KG1 (cell line): ENCODE measurements at regions not wholly inside any gene's neighbourhood (a gene's known extent, or its start where the extent isn't known, plus 50 kb on each side); places are given as distances from the start of the nearest gene placed in this dataset.
"Not testable (repeated sequence)": the region's sequence is repeated elsewhere in the genome, so short reads cannot be mapped to it uniquely, and the experiment has no call there.

Source experiments
- DNase-seq: peaks from one replicate; lab custom pipeline; 2025; lab: John Stamatoyannopoulos, UW

GRCh38 chr7:69052-69451, 123.3 kb upstream of the FAM20C start:
- DNase-seq, result not testable (repeated sequence)

DNA sequence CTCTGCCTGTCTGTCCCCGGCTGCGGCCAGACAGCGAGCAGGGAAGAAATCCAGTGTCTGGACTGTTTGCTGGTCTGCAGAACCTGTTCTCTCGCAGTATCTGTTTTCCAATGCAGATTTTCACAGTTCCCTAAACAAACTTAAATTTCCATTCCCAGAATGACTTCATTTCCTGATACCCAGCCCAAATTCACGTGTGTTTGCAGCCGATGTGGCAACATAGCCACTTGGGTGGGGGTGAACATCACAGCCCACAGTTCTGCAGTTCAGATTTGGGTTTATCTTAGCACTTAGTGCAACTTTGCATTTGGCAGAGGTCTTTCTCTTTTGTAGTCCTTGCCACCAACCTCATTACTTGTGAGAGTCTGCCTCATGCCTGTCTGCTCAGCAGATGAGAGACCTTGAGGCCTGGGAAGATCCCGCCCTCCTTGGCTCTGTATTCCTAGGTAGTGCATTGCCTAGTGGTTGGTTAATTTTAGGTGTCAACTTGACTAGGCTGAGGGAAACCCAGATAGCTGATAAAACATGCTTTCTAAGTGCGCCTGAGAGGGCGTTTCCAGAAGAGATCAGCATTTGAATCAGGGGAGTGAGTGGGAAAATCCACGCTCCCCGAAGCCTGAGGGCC, 122.8 kb upstream of the FAM20C start:
- not testable (repeated sequence) for DNase-seq

DNA sequence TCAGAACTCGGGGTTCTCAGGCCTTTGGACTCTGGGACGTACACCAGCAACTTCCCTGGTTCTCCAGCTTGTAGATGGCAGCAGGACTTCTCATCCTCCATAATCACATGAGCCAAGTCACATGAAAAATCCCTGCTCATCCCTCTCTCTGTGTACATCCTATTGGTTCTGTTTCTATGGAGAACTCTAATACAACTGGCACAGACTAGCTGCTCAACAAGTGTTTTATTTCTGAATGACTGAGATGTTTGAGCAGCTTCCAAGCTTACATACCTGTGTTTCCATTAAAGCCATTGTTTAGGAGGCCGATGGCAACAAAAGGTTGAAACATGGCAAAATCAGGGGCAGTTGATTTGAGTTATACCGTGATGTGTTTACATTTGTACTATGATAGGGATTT, 122.2 kb upstream of the FAM20C start:
- not testable (repeated sequence) for DNase-seq

- DNase-seq, result not testable (repeated sequence)
These were observed 121.4 kb upstream of the FAM20C start for GRCh38 chr7:70989-71388.

GRCh38 chr7:72266-73057, 119.9 kb upstream of the FAM20C start:
- DNase-seq, result not testable (repeated sequence)

- not testable (repeated sequence) for DNase-seq
These were observed 119.4 kb upstream of the FAM20C start for GRCh38 chr7:73058-73331.

GRCh38 chr7:74008-74540, 118.3 kb upstream of the FAM20C start:
- DNase-seq, result not testable (repeated sequence)

DNA sequence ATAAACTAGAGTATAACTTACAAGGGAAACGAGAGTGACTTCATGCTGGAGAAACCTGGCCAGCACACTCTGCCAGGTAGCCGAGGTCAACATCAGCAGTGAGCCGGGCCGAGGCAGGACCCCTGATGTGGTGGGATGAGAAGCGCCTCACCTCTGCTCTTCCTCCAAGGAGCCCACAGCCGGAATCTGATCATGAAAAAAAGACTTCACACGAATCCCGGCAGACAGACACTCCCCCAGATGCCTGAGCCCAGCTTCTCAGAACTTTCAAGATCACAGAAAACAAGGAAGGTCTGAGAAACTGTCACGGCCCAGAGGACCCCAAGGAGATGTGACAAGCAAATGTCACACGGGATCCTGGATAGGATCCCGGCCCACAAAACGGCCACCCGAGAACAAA, 116.9 kb upstream of the FAM20C start:
- DNase-seq, result not testable (repeated sequence)

- not testable (repeated sequence) for DNase-seq
These were observed 116.2 kb upstream of the FAM20C start for GRCh38 chr7:76202-76601.

DNA sequence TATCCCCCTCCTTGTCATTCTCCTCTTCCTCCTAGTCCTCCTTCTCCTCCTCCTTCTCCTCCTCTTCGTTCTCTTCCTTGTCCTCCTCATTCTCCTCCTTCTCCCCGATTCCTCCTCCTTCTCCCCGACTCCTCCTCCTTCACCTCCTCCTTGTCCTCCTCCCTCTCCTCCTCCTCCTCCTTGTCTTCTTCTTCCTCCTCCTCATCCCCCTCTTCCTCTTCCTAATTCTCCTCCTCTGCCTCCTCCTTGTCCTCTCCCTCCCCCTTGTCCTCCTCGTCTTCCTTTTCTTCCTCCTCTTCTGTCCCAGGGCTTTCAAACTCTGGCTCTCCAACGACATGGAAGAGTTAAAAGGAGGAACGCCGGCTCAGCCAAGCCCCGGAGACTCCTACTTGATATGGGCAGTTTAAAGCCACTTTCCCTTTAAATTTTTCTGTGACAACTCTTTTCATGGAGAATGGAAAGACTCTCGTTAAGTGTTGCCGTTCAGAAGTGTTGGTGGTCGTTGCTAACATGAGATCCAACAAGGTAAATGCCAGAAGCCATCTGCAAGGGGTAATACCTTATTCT, 115.5 kb upstream of the FAM20C start:
- DNase-seq, result not testable (repeated sequence)

DNA sequence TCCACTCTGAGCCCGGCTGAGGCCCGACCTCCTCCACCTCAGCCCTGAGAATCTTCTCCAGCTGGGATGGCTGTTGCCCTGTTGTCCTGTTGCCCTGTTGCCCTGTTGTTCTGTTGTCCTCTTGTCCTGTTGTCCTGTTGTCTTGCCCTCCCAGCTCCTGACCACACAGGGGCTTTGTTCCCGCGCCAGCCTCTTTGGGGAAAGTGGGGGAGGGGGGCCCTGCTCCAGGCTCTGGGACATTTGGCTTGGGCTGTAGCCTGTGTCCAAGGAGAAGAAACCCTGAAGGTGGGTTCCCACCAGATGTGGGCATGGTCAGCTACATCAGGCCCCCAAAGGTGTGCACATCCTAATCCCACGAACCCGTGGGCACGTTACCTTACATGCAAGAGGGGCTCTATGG, 113.5 kb upstream of the FAM20C start:
- not testable (repeated sequence) for DNase-seq

GRCh38 chr7:79400-80055, 112.8 kb upstream of the FAM20C start:
- DNase-seq, result not testable (repeated sequence)

- no peak for DNase-seq
These were observed 111.9 kb upstream of the FAM20C start for GRCh38 chr7:80259-81067.

DNA sequence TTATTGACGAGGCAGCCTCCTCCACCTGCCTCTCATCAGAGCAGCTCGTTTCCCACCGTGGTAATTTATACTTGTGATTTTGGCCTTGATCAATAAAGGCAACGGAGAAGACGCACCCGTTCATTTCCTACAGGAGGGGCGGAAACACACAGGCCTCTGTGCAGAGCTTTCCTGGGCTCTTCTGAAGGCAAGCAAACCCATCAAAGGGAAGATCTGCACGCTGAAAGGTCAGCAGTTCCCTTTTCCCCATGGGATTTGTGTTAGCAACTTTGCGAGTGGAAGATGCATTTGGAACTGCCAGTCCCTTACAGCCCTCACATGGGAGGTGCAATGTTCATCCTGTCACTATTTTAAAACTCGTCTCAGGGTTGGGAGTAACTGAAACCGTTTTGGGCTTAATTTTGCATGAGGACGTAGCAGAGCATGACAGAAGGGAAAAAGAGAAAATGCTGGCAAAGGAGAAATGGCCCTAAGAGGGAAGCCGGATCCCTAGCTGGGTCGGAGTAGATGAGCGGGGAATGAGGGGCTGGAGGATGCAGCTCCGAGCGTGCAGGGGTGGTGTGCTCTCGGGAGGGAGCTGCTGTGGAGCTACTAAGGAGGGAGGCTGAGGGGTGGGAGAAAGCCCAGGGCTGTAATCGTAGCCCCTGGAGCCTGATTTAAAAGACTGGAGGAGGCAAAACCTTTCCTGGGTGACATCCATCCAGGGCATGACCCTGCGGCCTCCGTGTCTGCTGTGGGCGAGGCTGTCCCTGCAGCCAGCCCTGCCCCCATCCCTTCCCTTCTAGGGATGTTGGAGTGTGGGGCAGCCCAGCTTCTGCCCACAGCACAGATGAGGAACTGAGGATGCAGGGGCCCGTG, 111.1 kb upstream of the FAM20C start:
- no peak for DNase-seq

GRCh38 chr7:81926-82756, 110.2 kb upstream of the FAM20C start:
- no peak for DNase-seq

DNA sequence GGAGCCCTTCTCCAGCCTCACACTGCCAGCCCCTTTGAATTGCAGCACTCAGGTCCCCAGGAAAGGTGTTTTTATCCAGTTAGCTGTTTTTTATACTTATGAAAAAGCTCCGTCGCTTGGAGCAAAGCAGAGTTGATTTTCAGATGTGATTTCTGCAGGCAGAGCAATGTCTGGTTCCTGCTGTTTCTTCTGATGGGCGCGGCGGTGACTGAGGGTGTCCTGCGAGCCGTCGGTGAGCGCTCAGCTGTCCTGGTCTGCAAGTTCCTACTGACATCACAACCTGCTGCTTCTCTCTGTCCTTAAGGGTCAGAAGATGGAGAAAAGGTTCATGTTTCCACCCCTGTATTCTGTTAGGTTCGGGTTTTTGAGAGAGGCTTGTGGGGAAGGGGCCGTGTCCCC, 109.6 kb upstream of the FAM20C start:
- no peak for DNase-seq

DNA sequence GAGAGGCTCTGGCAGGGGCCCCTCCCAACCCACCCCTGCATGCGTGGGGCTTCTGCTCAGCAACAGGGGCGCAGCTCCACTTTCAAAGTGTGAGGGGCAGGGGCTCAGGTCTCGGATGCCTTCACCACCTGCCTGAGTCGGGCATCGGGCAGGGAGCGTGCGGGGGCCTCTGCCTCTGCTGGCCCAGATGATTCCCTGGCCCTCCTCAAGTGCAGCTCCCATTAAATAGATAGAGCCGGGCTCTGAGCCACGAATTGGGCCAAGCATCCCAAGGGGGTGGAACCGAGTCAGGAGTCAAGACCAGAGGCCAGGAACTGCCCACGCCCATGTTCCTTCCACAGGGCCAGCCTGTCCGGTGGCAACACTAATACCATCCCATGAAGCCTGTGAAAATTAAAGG, 108.9 kb upstream of the FAM20C start:
- no peak for DNase-seq

DNA sequence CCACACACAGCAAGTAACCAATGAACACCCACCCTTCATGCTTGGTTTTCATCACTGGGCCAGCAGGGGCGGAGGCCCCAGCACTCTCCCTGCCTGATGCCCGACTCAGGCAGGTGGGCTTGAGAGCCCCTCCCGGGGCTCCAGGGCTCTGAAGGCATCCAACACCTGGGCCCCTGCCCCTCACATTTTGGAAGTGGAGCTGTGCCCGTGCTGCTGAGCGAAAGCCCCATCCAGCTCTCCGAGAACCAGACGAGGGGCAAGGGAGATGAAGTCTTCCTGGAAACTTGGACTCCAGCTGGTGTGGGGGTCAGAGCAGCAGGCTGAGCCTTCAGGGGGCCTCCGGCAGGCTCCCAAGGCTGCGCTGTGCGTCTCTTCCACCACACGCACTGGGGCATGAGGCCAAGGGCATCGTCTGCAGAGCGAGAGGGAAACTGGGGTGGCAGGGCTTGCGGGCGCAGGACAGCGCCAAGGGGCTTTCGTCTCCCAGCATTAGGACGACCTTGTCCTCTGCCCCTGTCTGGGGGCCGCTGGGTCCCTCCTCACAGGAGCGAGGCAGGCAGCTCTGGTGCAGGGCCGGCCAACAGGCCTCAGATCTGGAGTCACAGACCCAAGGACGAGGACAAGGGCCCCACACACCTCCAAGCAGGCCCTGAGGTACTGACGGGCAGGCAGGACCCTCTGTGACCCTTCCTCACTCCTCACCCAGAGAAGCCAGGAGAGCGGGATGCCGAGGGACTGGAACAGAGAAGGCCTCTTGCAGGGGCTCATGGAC, 108.3 kb upstream of the FAM20C start:
- no peak for DNase-seq

DNA sequence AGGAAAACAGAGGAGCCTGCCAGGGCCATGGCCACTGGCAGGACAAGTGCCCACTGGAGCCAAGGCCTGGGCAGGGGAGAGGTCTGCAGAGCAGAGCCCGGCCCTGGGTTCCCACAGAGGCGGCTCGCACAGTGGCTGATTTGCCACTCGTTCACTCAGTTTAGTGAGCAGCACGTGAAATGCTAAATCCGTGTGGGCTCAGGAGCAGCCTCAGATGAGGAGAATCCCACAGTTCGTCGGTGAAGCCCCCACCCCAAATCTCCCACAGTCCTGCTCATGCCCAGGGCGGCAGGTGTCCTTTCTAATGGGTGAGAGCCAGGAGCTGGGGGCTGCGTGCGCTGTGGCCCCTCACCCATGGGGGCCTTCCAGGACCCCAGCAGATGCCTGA, 107.7 kb upstream of the FAM20C start:
- no peak for DNase-seq
